ENCODE measurements at regions not wholly inside any gene's neighbourhood (a gene's known extent, or its start where the extent isn't known, plus 50 kb on each side); places are given as distances from the start of the nearest gene placed in this dataset.

GRCh38 chr14:98700748-98701147 lies 571.2 kb downstream of the BCL11B start:
- Mint-ChIP-seq H3K4me1 (peaks cover 11% of the 10 kb centered on the region), H3K27me3 (ENCODE audit: low read depth, poor library complexity) (peaks cover 29% of the 10 kb centered on the region), H3K4me3 (no peak overlapping the region), H3K36me3 (ENCODE audit: low read depth) (no peaks in the 10 kb centered on the region), H3K27ac (no peak overlapping the region), H3K9me3 (peaks cover 6% of the 10 kb centered on the region)
- TF ChIP-seq, protein P1, sequence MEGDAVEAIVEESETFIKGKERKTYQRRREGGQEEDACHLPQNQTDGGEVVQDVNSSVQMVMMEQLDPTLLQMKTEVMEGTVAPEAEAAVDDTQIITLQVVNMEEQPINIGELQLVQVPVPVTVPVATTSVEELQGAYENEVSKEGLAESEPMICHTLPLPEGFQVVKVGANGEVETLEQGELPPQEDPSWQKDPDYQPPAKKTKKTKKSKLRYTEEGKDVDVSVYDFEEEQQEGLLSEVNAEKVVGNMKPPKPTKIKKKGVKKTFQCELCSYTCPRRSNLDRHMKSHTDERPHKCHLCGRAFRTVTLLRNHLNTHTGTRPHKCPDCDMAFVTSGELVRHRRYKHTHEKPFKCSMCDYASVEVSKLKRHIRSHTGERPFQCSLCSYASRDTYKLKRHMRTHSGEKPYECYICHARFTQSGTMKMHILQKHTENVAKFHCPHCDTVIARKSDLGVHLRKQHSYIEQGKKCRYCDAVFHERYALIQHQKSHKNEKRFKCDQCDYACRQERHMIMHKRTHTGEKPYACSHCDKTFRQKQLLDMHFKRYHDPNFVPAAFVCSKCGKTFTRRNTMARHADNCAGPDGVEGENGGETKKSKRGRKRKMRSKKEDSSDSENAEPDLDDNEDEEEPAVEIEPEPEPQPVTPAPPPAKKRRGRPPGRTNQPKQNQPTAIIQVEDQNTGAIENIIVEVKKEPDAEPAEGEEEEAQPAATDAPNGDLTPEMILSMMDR (IDR thresholded peaks at IDR 0.05), result no peak
- DNase-seq, result no peak

GRCh38 chr14:98701377-98701776 lies 570.6 kb downstream of the BCL11B start:
- DNase-seq, result no peak
- Mint-ChIP-seq H3K4me1 (peaks cover 11% of the 10 kb centered on the region), H3K9me3 (peaks cover 6% of the 10 kb centered on the region), H3K36me3 (ENCODE audit: low read depth) (no peaks in the 10 kb centered on the region), H3K4me3 (no peak overlapping the region), H3K27me3 (ENCODE audit: low read depth, poor library complexity) (peaks cover 31% of the 10 kb centered on the region), H3K27ac (no peak overlapping the region)
- TF ChIP-seq, protein P1 (IDR thresholded peaks at IDR 0.05), result no peak

DNA sequence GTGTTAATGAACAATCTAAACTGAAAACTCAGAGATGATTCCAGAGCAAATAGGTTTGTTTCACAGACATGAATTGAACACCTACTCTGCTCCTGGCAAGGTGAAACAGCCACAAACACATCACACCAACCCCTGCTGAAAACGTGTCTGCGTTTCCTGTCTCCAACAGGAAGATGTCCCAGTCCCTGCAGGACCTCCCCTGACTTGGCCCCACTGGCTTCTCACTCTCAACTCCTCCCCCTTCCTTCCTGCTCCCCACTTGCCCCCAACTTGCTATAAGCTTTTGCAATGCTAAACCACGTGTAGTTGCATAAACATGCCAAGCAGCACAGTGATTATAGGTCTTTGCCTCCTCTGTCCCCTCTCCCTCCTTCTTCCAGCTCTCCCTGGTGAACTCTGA lies 567.6 kb downstream of the BCL11B start:
- no peak overlapping the region for H3K27ac Mint-ChIP-seq
- TF ChIP-seq, protein P1 (IDR thresholded peaks at IDR 0.05), result no peak
- H3K4me1 Mint-ChIP-seq, result peaks cover 11% of the 10 kb centered on the region

GRCh38 chr14:98705871-98706300 lies 566.1 kb downstream of the BCL11B start:
- DNase-seq, result no peak
- no peaks in the 10 kb centered on the region for H3K9me3 Mint-ChIP-seq
- peaks cover 11% of the 10 kb centered on the region for H3K4me1 Mint-ChIP-seq
- peaks cover 24% of the 10 kb centered on the region for H3K27me3 Mint-ChIP-seq (ENCODE audit: low read depth, poor library complexity)
- H3K36me3 Mint-ChIP-seq (ENCODE audit: low read depth), result no peaks in the 10 kb centered on the region
- H3K27ac Mint-ChIP-seq, result no peak overlapping the region
- TF ChIP-seq, protein P1 (IDR thresholded peaks at IDR 0.05), result no peak
- H3K4me3 Mint-ChIP-seq, result no peak overlapping the region

More for the DNA sequence above, 567.6 kb downstream of the BCL11B start:
- no peaks in the 10 kb centered on the region for H3K36me3 Mint-ChIP-seq (ENCODE audit: low read depth)
- no peak for DNase-seq
- H3K27me3 Mint-ChIP-seq (ENCODE audit: low read depth, poor library complexity), result peaks cover 24% of the 10 kb centered on the region
- no peaks in the 10 kb centered on the region for H3K9me3 Mint-ChIP-seq
- H3K4me3 Mint-ChIP-seq, result no peak overlapping the region

GRCh38 chr14:98707522-98707921 lies 564.5 kb downstream of the BCL11B start:
- Mint-ChIP-seq H3K4me3 (no peak overlapping the region), H3K4me1 (peaks cover 6% of the 10 kb centered on the region), H3K27ac (no peak overlapping the region), H3K27me3 (ENCODE audit: low read depth, poor library complexity) (peaks cover 25% of the 10 kb centered on the region), H3K36me3 (ENCODE audit: low read depth) (no peaks in the 10 kb centered on the region), H3K9me3 (no peaks in the 10 kb centered on the region)
- no peak for DNase-seq
- TF ChIP-seq, protein P1 (IDR thresholded peaks at IDR 0.05), result no peak

DNA sequence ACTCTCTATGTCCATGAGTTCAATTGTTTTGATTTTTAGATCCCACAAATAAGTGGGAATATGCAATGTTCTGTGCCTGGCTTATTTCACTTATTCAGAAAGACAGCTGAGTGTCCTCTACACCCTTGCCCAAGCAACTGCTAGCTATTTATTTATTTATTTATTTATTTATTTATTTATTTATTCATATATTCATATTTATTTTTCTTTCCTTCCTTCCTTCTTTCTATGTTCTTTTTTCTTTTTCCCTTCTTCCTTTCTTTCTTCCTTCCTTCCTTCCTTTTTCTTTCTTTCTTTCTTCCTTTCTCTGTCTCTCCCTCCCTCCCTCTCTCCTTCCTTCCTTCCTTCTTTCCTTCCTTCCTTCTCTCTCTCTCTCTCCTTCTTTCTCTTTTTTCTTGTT lies 563.4 kb downstream of the BCL11B start:
- H3K27ac Mint-ChIP-seq, result no peak overlapping the region
- H3K4me3 Mint-ChIP-seq, result no peak overlapping the region
- TF ChIP-seq, protein P1 (IDR thresholded peaks at IDR 0.05), result no peak
- peaks cover 19% of the 10 kb centered on the region for H3K27me3 Mint-ChIP-seq (ENCODE audit: low read depth, poor library complexity)
- H3K36me3 Mint-ChIP-seq (ENCODE audit: low read depth), result no peaks in the 10 kb centered on the region
- peaks cover 6% of the 10 kb centered on the region for H3K4me1 Mint-ChIP-seq
- no peak for DNase-seq
- H3K9me3 Mint-ChIP-seq, result no peaks in the 10 kb centered on the region

Data from nephron progenitor cell (in vitro differentiated cells).